Stimulated activated CD4-positive, alpha-beta T cell treated with anti-CD3 and anti-CD28 coated beads, Interleukin-12 subunit alpha, Interleukin-12 subunit beta, amount 100 ng/mL, for 4 hours (primary cell): ENCODE measurements at regions not wholly inside any gene's neighbourhood (a gene's known extent, or its start where the extent isn't known, plus 50 kb on each side); places are given as distances from the start of the nearest gene placed in this dataset.

Experiments
- DNase-seq: peaks from one replicate; pipeline ENCODE4 v3.0.0-alpha.2; 2020

GRCh38 chr10:6755781-6756460 is 175.8 kb upstream of the PRKCQ start:
- DNase-seq: no peak

- DNase-seq: no peak
Observed at GRCh38 chr10:6753644-6754043, 173.6 kb upstream of the PRKCQ start.

GRCh38 chr10:6751363-6751762 is 171.3 kb upstream of the PRKCQ start:
- no peak for DNase-seq

DNA sequence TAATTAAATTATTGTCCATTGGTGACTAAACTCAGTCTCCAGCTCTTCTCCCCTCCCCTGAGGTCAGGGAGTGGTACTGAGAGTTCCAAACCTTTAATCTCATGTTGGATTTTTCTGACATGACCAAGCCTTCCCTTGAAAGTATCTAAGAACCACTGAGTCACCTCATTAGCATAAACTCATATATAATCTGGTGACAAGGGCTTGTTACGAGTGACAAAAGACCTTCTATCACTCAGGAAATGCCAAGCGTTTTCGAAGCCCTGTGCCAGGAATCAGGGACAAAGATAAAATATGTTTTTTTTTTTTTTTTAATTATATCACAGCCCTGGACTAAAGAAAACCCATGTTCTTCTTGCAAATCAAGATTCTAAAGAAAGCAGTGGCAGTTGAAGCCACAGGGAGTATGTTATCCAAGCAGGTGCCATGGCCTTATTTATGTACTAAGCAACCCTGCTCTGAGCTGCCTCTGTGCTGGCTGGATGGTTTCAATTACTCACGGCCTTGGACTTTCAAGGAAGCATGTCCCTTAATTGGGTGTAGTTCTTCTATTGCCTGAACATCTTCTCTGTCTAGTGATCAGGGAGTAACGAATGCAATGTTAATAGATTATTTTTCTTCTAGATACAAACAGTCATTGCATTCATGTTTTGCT is 169.0 kb upstream of the PRKCQ start:
- DNase-seq: no peak

DNA sequence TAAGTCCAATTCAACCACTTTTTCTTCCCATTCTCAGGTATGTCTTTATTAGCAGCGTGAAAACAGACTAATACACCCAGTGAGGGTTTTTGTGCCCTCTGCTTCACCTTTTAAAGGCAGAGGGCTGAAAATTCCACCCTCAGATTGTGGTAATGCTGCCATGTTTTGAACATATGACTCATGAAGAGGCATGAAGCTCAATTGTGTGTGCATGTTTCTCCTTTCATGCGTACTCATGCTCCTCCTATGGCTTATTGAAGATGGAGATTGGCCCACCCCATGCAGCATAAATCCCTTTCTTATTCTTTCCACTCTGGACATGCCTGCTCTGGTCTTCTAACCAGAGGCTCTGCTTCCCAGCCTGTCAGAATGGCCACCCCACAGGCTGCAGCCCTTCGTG is 168.0 kb upstream of the PRKCQ start:
- DNase-seq: no peak

DNA sequence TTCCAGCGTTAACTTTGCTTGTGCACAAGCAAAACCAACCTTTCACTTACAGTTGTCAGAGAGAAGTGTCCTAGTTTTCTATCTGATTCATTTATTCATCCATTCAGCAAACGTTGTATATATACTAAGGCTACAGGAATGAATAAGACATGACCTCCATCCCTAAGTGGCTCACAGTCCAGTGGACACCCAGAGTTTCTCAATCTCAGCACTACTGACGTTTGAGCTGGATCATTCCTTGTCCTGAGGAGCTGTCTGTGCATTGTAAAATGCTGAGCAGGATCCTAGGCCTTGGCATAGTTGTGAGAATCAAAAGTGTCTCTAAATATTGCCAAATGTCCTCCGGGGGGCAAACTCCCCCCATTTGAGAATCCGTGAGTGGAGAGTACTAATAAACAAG is 166.7 kb upstream of the PRKCQ start:
- DNase-seq: no peak

DNA sequence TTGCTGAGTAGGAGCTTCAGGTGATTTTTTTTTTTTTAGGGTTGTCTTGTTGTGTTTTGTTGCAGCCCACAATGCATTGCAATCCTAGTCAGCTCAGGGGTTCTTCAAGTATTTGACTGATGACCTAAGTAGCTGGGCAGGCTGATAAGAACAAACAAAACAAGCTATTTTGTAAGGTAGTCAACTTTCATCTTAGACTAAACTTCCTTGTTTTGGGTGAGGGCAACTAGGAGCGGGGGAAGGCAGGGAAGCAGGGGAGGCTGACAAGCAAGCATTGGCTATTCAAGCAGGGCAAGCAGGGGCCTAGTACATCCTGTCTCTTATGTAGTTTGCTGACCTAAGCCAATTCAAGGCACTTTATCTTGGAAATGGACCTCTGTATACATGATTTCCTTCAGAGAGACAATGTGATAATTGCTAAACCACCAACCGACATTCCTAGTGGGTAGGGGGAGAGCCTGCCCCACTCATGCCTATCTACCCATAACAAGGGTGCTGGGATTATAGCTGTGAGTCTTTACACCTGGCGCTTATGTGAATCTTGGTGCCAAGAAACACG is 163.3 kb upstream of the PRKCQ start:
- no peak for DNase-seq

- no peak for DNase-seq
Observed at GRCh38 chr10:6741541-6741941, 161.5 kb upstream of the PRKCQ start.

DNA sequence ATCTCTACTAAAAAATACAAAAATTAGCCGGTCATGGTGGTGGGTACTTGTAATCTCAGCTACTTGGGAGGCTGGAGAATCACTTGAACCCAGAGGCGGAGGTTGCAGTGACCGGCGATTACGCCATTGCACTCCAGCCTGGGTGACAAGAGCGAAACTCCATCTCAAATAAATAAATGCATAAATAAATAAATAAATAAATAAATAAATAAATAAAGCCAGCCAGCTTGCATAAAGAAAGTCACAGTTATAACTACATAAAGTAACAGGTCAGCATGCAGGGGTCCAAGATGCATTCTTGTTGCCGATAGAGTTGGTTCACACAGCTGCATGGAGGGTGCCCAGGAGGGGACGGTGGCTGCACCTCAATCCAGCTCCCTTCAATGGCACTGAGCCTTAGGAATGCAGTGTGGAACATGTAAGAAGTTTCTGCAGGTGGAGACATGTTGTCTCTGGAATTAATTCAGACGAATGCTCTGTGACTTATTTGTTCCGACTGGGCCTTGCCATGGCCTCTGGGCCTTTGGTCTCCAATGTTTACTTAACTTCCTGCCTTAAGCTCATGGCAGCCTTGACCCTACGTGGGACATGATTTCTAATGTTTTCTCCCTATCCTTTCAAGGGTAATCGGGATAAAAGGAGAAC is 159.6 kb upstream of the PRKCQ start:
- no peak for DNase-seq

GRCh38 chr10:6738112-6738768 is 158.2 kb upstream of the PRKCQ start:
- no peak for DNase-seq

- no peak for DNase-seq
Observed at GRCh38 chr10:6737758-6738111, 157.7 kb upstream of the PRKCQ start.

DNA sequence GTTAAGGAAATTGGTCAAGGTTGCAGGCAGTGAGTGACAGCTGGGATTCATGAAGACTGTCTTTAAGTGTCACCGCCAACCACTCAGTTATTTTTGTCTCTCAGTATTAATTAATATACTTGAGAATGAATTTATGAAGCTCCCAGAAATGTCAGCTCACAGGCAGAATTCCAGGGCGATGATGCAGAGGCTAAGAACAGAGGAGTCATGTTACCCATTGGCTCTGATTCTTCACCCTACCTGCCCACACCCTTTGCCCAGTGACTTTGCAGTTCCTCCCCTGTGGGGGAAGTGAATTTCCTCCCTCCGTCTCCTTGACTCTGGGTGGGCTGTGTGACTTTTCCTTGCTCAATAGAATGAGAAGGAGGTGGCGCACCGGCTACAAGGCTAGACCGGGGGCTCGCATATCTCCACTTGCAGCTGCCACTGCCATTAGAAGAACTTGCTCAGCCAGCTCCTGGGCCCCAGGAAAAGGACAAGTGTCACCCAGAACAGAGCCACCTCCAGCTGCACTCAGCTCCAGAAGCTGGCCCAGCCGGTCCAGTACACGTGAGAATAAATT is 157.1 kb upstream of the PRKCQ start:
- no peak for DNase-seq

GRCh38 chr10:6734286-6734685 is 154.2 kb upstream of the PRKCQ start:
- DNase-seq: no peak

DNA sequence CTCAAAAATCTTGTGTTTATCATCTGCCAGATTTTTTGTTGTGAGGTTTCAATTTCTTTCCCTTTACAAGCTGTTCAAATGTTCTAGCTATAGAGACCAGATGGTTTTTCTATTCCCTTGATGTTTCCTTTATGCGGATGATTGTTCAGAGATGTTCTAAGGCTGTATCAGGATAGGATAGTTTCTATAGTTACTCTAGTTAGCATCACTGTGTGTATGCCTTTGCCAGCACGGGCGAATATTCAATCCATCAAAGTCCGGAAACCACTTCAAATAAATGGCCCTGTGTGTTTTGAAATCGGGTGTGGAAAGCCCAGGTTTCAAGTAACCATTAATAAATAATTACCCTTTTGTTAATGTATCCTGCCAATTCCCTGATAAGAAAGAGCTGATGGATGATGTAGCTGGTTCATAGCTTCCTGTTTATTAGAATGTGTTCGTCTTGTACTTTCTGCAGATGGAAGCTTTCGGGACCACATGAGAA is 149.8 kb upstream of the PRKCQ start:
- no peak for DNase-seq

DNA sequence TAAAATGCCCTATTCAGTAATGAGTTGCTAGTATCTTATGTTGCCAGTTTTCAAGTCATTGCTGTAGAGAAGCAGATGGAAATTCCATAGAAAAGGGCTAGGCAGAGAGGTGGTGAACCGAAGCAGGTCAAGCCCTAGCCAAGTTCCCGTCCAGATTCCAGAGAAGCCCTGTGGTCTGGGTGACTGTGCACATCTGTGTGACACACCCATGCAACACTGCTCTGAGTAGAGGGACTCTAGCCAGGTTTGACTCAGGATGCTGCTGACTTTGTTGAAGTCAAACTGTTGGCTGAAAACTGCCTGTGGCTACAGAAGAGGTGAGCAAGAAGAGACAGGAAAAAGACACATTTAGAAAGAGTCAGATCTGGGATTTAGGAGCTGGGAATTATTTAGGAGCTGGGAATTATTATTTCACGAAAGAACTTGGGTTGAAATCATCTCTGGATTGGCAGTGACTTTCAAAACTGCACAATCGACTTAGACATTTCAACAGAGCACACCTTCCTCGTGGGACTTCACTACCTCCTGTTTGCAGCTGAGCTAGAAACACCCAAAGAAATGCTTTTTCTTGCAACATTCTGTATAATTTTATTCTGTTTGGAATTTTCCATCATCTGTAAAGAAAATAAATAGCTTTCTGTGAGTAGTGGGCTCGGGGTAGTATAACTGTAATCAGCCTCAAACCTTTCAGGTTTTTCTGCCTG is 149.1 kb upstream of the PRKCQ start:
- DNase-seq: no peak

GRCh38 chr10:6726924-6727323 is 146.8 kb upstream of the PRKCQ start:
- DNase-seq: no peak

GRCh38 chr10:6722616-6723004 is 142.5 kb upstream of the PRKCQ start:
- DNase-seq: no peak

DNA sequence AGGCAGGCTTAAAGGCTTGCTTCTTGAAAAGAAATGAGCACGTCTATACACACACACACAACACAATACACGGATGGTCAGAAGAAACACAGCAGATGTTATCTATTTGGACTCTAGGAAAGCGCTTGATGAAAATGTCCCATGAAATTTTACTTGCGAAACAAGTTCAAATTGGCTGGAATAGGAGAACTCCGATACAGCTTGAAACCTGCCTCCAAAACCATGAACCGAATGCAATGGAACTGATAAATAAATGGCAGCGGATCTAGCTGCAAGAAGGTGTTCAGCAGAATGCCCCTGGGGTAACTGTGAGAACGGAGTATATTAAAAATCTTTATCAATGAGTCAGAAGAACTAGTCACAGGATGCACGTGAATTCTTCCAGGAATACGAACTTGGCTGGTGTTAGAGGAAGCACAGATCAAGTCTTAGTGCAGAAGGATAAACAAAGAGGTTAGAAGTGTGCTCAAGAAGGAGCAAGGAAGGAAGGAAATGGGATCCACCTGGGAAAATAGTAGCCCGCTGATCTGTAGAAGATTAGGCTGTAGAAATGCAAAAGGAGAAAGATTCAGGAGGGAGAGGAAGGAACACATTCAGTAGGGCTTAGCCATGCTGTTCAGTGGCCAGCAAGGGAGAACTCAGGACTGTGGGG is 142.0 kb upstream of the PRKCQ start:
- no peak for DNase-seq

DNA sequence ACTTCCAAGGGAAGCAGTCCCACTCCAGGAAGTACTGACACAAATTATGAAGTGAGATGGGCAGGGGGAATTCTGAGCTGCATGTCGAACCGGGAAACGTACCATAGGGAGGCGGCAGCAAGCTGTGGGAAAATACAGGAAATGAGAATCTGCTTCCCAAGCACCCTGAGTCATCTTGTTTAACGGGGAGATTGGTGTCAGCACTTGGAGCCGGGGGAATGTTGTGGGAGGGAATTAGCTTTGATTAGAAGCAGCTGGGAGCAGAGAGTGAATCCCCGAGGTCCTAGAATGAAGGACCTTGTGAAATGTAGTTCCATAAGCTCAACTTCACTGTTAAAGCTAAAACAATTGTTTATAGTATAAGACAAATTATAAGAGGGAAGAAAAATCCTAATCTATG is 141.4 kb upstream of the PRKCQ start:
- no peak for DNase-seq

DNA sequence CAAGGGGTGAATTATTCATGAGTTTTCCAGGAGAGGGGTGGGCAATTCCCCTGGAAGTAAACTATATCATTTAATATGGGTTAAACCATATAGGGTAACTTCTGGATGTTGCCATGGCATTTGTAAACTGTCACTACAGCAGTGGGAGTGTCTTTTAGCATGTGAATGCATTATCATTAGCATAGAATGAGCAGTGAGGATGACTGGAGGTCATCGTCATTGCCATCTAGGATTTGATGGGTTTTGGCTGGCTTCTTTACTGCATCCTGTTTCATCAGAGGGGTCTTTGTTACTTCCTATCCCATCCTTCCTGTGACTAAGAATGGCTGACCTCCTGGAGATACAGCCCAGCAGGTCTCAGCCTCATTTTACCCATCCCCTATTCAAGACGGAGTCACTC is 139.5 kb upstream of the PRKCQ start:
- DNase-seq: no peak

DNA sequence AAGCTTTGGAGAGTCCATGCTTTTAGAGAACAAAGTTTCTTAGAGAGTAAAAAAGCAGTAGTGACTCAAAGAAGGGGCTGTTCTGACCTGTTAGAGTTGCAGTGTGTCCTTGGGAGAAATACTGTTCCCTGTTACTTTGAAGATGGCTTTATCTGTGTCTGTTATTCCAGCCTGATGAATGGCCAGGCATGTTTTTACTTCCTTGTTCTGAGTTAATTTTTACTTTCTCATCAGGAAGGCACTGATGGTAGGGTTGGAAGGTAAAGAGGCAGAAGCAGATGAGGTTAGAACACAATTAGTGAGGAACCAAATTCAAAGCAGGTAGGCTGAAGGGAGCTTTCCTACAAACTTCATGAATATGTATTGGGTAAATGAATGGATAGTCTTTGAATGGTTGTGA is 138.5 kb upstream of the PRKCQ start:
- DNase-seq: no peak

DNA sequence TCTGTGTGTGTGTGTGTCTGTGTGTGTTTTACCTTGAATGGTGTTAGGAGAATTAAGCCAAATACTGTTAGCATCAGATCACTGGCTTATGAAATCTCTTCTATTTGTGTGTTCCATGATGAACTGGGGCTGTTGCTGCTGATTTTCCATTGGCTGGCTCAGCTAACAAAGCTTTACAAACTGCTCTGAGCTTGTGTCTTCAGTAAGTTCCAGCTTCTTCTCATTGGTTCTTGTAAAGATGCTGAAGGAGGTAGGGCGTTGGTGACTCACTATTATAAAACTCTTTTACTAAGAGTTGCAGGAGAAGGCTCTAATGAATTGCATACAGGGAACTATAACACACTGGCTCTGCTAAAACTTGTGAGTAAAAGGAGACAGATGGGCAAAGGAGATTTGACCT is 136.4 kb upstream of the PRKCQ start:
- no peak for DNase-seq
